Progenitor cell of endocrine pancreas (in vitro differentiated cells): ENCODE measurements at regions not wholly inside any gene's neighbourhood (a gene's known extent, or its start where the extent isn't known, plus 50 kb on each side); places are given as distances from the start of the nearest gene placed in this dataset.
A peak's percentile ranks its signal among the peaks of the same experiment; 100 is the strongest.

ENCODE experiments used
- DNase-seq: peaks from one replicate; pipeline ENCODE4 v3.0.0; 2021; ENCODE audit warnings: low spot score; ENCODE audit not compliant: unreplicated experiment
- H3K27ac Mint-ChIP-seq: 2 replicates; pipeline ENCODE4 v1.8.0; 2021; ENCODE audit warnings: mild to moderate bottlenecking, moderate library complexity, mixed read lengths
- H3K27me3 Mint-ChIP-seq: 2 replicates; pipeline ENCODE4 v1.8.0; 2021; ENCODE audit warnings: mixed read lengths
- H3K36me3 Mint-ChIP-seq: 2 replicates; pipeline ENCODE4 v1.8.0; 2022; ENCODE audit warnings: mixed read lengths; ENCODE audit not compliant: insufficient read depth
- H3K4me1 Mint-ChIP-seq: 2 replicates; pipeline ENCODE4 v1.8.0; 2021; ENCODE audit warnings: low read depth, mixed read lengths
- H3K4me3 Mint-ChIP-seq: 2 replicates; pipeline ENCODE4 v1.8.0; 2021; ENCODE audit warnings: low read depth, mild to moderate bottlenecking, moderate library complexity, mixed read lengths
- H3K9me3 Mint-ChIP-seq: 2 replicates; pipeline ENCODE4 v1.8.0; 2021; ENCODE audit warnings: low read depth, mixed read lengths
- TF ChIP-seq, protein P1 (sequence below): fragments of 200-600 bp; sonication (generic); IDR thresholded peaks from one replicate; pipeline ENCODE4 v1.5.0; 2021; ENCODE audit warnings: antibody characterized with exemption, mild to moderate bottlenecking; ENCODE audit not compliant: unreplicated experiment

DNA sequence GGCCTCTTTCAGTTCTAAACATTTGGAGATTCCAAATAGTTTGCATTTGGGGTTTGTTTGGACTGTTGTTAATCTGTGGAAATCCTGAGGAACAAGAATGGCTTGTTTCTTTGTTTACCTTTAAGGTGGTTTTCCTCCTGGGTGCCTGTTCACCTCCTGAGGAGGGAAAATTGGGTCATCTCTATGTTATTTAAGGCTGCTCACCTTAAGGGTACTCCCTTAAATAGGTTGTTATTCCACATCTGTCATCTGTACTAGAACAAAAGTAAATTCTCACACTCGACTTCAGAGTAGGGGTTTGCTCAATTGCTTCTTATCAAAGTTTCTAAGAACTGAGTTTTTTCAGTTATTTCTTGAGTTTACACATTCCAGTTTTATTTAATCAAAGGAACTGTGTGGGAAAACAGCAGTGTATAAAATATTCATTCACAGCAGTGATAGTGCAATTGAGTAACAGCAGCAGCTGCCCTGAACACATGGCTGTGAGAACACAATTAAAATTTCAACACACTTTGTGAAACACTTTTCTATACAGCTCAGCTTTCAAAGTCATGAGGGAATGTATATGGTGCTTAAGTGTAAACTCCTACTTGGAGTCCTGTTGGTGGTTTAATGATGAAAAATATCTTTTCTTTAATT, 238.5 kb upstream of the PGRMC2 start:
- H3K4me1 Mint-ChIP-seq, result peaks cover 32% of the 10 kb centered on the region

DNA sequence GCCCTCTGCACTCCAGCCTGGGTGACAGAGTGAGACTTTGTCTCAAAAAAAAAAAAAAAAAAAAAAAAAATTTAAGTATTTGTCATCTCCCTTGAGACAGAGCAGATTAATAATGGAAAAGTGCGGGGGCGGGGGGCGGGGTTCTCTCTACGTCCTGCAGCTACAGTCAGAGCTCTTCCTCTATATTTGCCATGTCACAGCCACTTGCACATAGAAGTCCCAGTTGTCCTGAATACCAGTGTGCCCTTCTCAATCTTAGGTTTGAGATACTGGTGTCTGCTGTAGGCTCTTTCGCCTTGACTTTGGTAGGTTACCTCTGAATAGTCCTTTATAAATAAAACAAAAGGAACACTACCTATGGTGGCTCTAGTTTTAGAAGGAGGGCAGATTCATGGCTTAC, 237.8 kb upstream of the PGRMC2 start:
- Mint-ChIP-seq H3K36me3 (no peaks in the 10 kb centered on the region), H3K9me3 (no peaks in the 10 kb centered on the region), H3K4me3 (no peak overlapping the region), H3K27me3 (no peaks in the 10 kb centered on the region), H3K27ac (peak overlapping the region; percentile 88), H3K4me1 (peaks cover 33% of the 10 kb centered on the region)
- no peak for DNase-seq
- TF ChIP-seq, protein P1, sequence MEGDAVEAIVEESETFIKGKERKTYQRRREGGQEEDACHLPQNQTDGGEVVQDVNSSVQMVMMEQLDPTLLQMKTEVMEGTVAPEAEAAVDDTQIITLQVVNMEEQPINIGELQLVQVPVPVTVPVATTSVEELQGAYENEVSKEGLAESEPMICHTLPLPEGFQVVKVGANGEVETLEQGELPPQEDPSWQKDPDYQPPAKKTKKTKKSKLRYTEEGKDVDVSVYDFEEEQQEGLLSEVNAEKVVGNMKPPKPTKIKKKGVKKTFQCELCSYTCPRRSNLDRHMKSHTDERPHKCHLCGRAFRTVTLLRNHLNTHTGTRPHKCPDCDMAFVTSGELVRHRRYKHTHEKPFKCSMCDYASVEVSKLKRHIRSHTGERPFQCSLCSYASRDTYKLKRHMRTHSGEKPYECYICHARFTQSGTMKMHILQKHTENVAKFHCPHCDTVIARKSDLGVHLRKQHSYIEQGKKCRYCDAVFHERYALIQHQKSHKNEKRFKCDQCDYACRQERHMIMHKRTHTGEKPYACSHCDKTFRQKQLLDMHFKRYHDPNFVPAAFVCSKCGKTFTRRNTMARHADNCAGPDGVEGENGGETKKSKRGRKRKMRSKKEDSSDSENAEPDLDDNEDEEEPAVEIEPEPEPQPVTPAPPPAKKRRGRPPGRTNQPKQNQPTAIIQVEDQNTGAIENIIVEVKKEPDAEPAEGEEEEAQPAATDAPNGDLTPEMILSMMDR, result no peak

More for the DNA sequence above, 238.5 kb upstream of the PGRMC2 start:
- H3K9me3 Mint-ChIP-seq, result no peaks in the 10 kb centered on the region
- peak overlapping the region; percentile 88 for H3K27ac Mint-ChIP-seq
- H3K36me3 Mint-ChIP-seq, result no peaks in the 10 kb centered on the region
- TF ChIP-seq, protein P1, result no peak
- no peaks in the 10 kb centered on the region for H3K27me3 Mint-ChIP-seq
- DNase-seq, result no peak
- peak overlapping the region; percentile 14 for H3K4me3 Mint-ChIP-seq

DNA sequence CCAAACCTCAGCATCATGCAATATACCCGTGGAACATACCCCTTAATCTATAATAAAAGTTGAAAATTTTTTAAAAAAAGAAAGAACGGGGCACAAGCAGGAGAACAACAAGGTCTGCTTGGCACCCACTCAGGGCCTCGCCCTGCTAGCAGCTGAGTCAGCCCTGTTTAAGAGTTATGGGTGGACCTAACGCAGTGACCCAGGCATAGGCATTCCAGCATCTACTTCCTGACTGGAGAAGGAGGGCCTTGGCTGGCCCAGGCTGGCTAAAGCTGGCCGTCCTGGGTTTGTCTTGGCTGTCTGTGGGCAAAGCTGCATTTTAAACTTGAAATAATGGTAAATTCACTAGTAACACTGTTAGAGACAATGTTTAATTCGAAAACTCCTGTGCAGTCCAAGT, 236.7 kb upstream of the PGRMC2 start:
- DNase-seq, result no peak
- H3K4me1 Mint-ChIP-seq, result peaks cover 33% of the 10 kb centered on the region
- no peak overlapping the region for H3K4me3 Mint-ChIP-seq
- H3K27ac Mint-ChIP-seq, result no peak overlapping the region
- no peaks in the 10 kb centered on the region for H3K36me3 Mint-ChIP-seq
- H3K9me3 Mint-ChIP-seq, result no peaks in the 10 kb centered on the region
- no peaks in the 10 kb centered on the region for H3K27me3 Mint-ChIP-seq
- TF ChIP-seq, protein P1, result no peak

DNA sequence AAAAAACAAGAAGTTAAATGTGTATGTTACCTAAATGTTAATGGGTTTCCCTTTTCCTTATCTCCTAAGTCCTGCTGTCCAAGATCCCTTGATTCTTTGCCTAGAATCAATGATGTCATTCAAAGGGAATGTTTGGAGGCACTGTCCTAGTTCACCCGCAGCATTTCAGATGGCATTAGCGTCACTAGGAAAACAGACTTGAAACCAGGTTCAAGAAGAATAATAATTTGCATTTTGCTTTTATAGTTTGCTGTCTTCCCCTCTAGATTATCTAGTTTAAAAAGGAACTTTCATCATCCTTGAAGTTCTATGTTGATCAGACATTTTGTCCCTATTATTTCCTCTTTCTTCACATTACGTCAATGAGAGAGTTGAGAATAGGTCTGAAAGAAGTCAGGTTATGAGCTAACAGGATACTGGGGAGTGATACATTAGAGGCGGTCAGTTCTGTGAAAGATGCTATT, 234.1 kb upstream of the PGRMC2 start:
- H3K27me3 Mint-ChIP-seq, result no peaks in the 10 kb centered on the region
- TF ChIP-seq, protein P1, result no peak
- no peaks in the 10 kb centered on the region for H3K9me3 Mint-ChIP-seq
- DNase-seq, result no peak
- no peak overlapping the region for H3K27ac Mint-ChIP-seq
- peaks cover 36% of the 10 kb centered on the region for H3K4me1 Mint-ChIP-seq
- no peaks in the 10 kb centered on the region for H3K36me3 Mint-ChIP-seq
- H3K4me3 Mint-ChIP-seq, result no peak overlapping the region

DNA sequence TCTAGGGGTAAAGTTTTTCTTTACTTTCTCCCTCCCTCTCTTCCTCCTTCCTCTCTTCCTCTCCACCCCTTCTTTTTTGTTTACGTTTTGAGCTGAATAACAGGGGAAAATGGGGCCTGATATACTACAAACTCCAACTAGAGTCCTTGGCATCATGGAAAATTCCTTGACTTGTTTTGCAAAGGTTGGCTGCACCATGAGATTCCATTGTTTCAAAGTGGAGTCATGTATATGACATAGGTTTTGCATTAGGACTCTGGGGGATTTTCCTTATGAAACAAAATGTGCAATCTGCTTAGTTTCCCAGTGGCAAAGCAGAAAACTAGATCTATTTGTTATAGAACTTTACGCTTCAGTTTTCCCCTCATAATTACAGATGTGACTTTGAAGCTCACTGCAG, 233.5 kb upstream of the PGRMC2 start:
- no peak for DNase-seq
- Mint-ChIP-seq H3K27me3 (no peaks in the 10 kb centered on the region), H3K4me3 (no peak overlapping the region), H3K36me3 (no peaks in the 10 kb centered on the region), H3K4me1 (peaks cover 34% of the 10 kb centered on the region), H3K27ac (no peak overlapping the region), H3K9me3 (no peaks in the 10 kb centered on the region)
- TF ChIP-seq, protein P1, result no peak
